Breast epithelium (tissue), 4 donors: ENCODE measurements at regions not wholly inside any gene's neighbourhood (a gene's known extent, or its start where the extent isn't known, plus 50 kb on each side); places are given as distances from the start of the nearest gene placed in this dataset.

Experiments used
- DNase-seq, 2 donors: peaks; one replicate each; pipeline ENCODE4 v3.0.0-alpha.2; 2019; ENCODE audit warnings: low spot score in 2 of 2
- H3K27ac ChIP-seq, 2 donors: fragments of 200-600 bp; sonication (generic) in 1 of 2; one replicate each; pipeline ENCODE4 v1.5.1; 2016 to 2019; ENCODE audit warnings: mild to moderate bottlenecking in 1 of 2
- H3K27me3 ChIP-seq, 2 donors: fragments of 200-600 bp; sonication (generic) in 1 of 2; one replicate each; pipeline versions ENCODE4 v1.5.1 to v1.6.0; 2017 to 2019; ENCODE audit warnings: control low read depth in 1 of 2, mild to moderate bottlenecking in 1 of 2
- H3K36me3 ChIP-seq: fragments of 200-600 bp; one replicate; pipeline ENCODE4 v1.5.1; 2019
- H3K4me1 ChIP-seq, 2 donors: fragments of 200-600 bp; sonication (generic); one replicate each; pipeline ENCODE4 v1.5.1; 2016 to 2019; ENCODE audit warnings: control low read depth in 1 of 2
- H3K4me3 ChIP-seq, 3 donors: fragments of 200-600 bp; sonication (generic); 1 replicate in 2 of 3; 2 replicates in 1 of 3; pipeline ENCODE4 v1.5.1; 2016 to 2019; ENCODE audit warnings: mild to moderate bottlenecking in 3 of 3, moderate library complexity in 2 of 3
- H3K9me3 ChIP-seq, 2 donors: fragments of 200-600 bp; sonication (generic) in 1 of 2; one replicate each; pipeline ENCODE4 v1.5.1; 2016 to 2019; ENCODE audit warnings: control low read depth in 1 of 2
- CTCF ChIP-seq, 3 donors: fragments of 450-650 bp; IDR thresholded peaks; one replicate each; pipeline ENCODE4 v1.5.1; 2016 to 2017; ENCODE audit warnings: antibody characterized with exemption in 3 of 3, mild to moderate bottlenecking in 3 of 3, moderate library complexity in 3 of 3
- POLR2A ChIP-seq: fragments of 450-650 bp; IDR thresholded peaks from one replicate; pipeline ENCODE4 v1.6.1; 2016; ENCODE audit warnings: antibody characterized with exemption, mild to moderate bottlenecking, moderate library complexity
- POLR2AphosphoS5 ChIP-seq, 3 donors: sonication (generic); formaldehyde crosslinking; IDR thresholded peaks; one replicate each; pipeline ENCODE4 v1.6.1; 2017; ENCODE audit warnings: antibody characterized with exemption in 3 of 3
- intact Hi-C: fragments of 100-400 bp; cut with DNase I; formaldehyde crosslinking; loops from one replicate; pipeline ENCODE4 v1.15.1; 2023; ENCODE audit warnings: low total_unique reads

DNA sequence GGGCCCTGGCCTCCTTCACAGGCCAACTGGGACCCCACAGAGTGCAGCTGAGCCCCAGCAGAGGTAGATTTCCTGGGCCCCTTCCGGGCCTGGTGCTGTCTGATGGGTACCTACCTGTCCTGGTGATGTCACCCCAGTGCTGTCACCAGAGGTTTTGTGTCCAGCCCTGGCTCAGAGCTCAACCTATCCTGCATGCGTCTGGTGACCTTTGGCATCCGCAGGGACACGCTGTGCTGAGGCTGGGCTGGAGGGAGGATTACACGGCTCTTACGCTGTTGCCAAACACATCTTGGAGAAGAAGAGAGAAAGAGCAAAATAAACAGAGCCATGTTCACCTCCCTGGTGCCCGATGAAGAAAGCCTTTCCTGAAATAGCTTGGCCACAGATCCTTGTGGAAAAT is 70.6 kb upstream of the MED9 start:
- Histone ChIP-seq H3K4me3 (no peak overlapping the region), H3K36me3 (no peaks in the 10 kb centered on the region), H3K9me3 (no peaks in the 10 kb centered on the region), H3K27ac (no peak overlapping the region), H3K27me3 (no peaks in the 10 kb centered on the region), H3K4me1 (no peaks in the 10 kb centered on the region)
- intact Hi-C loops, result no loop called here
- no peak for TF ChIP-seq POLR2A
- TF ChIP-seq POLR2AphosphoS5 (IDR thresholded peaks at IDR 0.05), result peak in 1 of 3 donors; percentile 25
- peak in 1 of 2 donors; percentile 42 for DNase-seq

- Histone ChIP-seq H3K27me3 (no peaks in the 10 kb centered on the region), H3K36me3 (no peaks in the 10 kb centered on the region), H3K4me1 (no peaks in the 10 kb centered on the region), H3K27ac (no peak overlapping the region), H3K9me3 (no peaks in the 10 kb centered on the region), H3K4me3 (no peak overlapping the region)
- intact Hi-C loops, result no loop called here
- DNase-seq, result peak in 1 of 2 donors; percentile 27
- TF ChIP-seq POLR2AphosphoS5 (IDR thresholded peaks at IDR 0.05) (peak in 2 of 3 donors; percentile 21 to 38), CTCF (IDR thresholded peaks at IDR 0.05) (no peak)
These were observed 68.5 kb upstream of the MED9 start for GRCh38 chr17:17408236-17408794.

- Histone ChIP-seq H3K4me1 (peaks cover 0 to 8% of the 10 kb centered on the region in 2 donors), H3K27me3 (no peaks in the 10 kb centered on the region), H3K4me3 (no peak overlapping the region), H3K9me3 (no peaks in the 10 kb centered on the region), H3K36me3 (no peaks in the 10 kb centered on the region), H3K27ac (no peak overlapping the region)
- no peak for DNase-seq
- intact Hi-C loops, result no loop called here
- TF ChIP-seq POLR2AphosphoS5 (IDR thresholded peaks at IDR 0.05) (no peak), POLR2A (no peak), CTCF (IDR thresholded peaks at IDR 0.05) (no peak)
These were observed 66.4 kb upstream of the MED9 start for GRCh38 chr17:17410357-17410756.

GRCh38 chr17:17411692-17412091 is 65.1 kb upstream of the MED9 start:
- Histone ChIP-seq H3K4me3 (no peak overlapping the region), H3K4me1 (peaks cover 0 to 8% of the 10 kb centered on the region in 2 donors), H3K27ac (peak overlapping the region in 1 of 2 donors; percentile 95), H3K27me3 (no peaks in the 10 kb centered on the region), H3K36me3 (no peaks in the 10 kb centered on the region), H3K9me3 (no peaks in the 10 kb centered on the region)
- intact Hi-C loops, result no loop called here
- TF ChIP-seq CTCF (IDR thresholded peaks at IDR 0.05), result no peak
- no peak for DNase-seq

DNA sequence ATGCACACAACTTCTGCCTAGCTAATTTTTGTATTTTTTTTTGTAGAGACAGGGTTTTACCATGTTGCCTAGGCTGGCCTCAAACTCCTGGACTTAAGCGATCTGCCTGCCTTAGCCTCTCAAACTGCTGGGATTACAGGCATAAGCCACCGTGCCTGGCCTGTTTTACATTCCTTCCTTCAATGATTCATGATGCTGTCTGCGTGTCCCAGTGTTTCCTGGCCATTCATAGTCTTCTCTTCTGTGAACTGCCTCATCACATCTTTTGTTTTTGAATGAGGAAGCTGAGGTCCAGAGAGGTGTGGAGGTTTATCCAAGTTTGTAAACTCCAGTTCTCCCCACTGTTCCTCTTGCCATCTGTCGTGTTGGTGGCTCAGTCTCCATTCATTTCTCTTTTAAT is 64.5 kb upstream of the MED9 start:
- TF ChIP-seq CTCF (IDR thresholded peaks at IDR 0.05) (no peak), POLR2A (no peak), POLR2AphosphoS5 (IDR thresholded peaks at IDR 0.05) (no peak)
- DNase-seq, result no peak
- H3K27ac ChIP-seq, result peak overlapping the region; percentile 89 to 95
- no peaks in the 10 kb centered on the region for H3K9me3 ChIP-seq
- no peaks in the 10 kb centered on the region for H3K36me3 ChIP-seq
- H3K4me1 ChIP-seq, result peaks cover 0 to 8% of the 10 kb centered on the region in 2 donors
- intact Hi-C loops, result no loop called here
- H3K4me3 ChIP-seq, result no peak overlapping the region
- no peaks in the 10 kb centered on the region for H3K27me3 ChIP-seq
